ENCODE measurements at regions not wholly inside any gene's neighbourhood (a gene's known extent, or its start where the extent isn't known, plus 50 kb on each side); places are given as distances from the start of the nearest gene placed in this dataset.

DNA sequence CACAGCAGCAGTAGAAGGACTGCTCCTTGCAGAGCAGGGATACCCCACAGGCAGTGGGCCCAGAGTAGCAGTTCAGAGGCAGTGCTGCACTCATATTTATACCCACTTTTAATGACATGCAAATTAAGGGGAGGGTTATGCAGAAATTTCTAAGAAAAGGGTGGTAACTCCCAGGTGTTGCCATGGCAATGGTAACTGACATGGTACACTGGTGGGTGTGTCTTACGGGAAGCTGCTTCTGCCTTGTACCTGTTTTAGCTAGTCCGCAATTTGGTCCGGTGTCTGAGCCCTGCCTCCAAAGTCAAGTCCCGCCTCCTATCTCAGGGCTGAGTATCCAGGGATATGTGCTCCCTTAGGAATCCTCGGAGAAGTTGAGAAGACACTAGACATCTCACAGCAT, 79.2 kb upstream of the UQCRFS1 start:
- ATAC-seq: no peak

DNA sequence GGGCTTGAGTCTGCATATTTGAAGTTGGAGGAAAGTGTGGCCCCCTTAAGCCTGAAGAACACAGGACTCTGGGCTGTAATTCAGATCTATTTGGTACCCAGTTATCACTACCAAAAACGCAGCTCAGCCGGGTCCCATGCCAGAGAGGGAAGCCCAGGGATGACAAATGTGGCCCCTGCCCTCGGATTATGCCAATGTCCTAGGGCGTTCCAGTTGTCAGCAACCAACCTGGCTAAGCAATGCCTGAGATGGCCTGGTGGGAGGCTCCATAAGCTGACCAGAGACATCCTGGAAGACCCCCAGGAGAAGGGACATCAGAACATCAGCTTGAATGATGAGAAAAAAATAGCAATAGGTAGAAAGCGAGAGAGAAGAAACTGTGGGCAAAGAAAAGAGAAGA, 79.6 kb upstream of the UQCRFS1 start:
- ChIA-PET CTCF (interaction anchor here (1.5 kb wide), 1 partner anchor 29 kb away, joined by 4 read pairs; no protein-coding TSS in a partner anchor), POLR2A (no interaction called here), RAD21 (ENCODE audit: low non-redundant PET in 1 of 2, low total read pairs in 2 of 2, uncharacterized antibody in 2 of 2, unreplicated experiment in 2 of 2) (no interaction called here)
- Histone ChIP-seq H3K4me2 (ENCODE audit: low read length) (no peak overlapping the region), H3K27me3 (ENCODE audit: insufficient read depth, low read length) (peaks cover 23% of the 10 kb centered on the region; the same call in 1 of the 2 replicates), H2AFZ (ENCODE audit: low read depth, low read length, poor library complexity, severe bottlenecking) (no peak overlapping the region), H3K36me3 (ENCODE audit: control insufficient read depth in 1 of 2, insufficient read depth in 2 of 2, low read length in 2 of 2) (no peaks in the 10 kb centered on the region), H3K9ac (ENCODE audit: low read length) (no peak overlapping the region), H3K9me3 (ENCODE audit: control insufficient read depth in 1 of 2, insufficient read depth in 1 of 2, low read depth in 1 of 2, low read length in 2 of 2) (no peaks in the 10 kb centered on the region), H4K20me1 (ENCODE audit: insufficient read depth) (no peaks in the 10 kb centered on the region), H3K79me2 (ENCODE audit: insufficient read depth, low read length) (no peaks in the 10 kb centered on the region), H3K9me2 (ENCODE audit: insufficient read depth) (no peaks in the 10 kb centered on the region), H3K4me3 (replicated peaks in 1 of 2; ENCODE audit: low read depth in 1 of 2, low read length in 2 of 2) (no peak overlapping the region), H3K27ac (ENCODE audit: low read depth, low read length) (no peak overlapping the region), H3K4me1 (ENCODE audit: control insufficient read depth in 1 of 2, insufficient read depth in 2 of 2, low read length in 2 of 2) (no peaks in the 10 kb centered on the region)
- no TSS peak for BruUV-seq (replicated peaks)
- intact Hi-C loops (cut with micrococcal nuclease): no loop called here
- TF ChIP-seq POLR2AphosphoS5 (IDR thresholded peaks at IDR 0.05; ENCODE audit: low read depth, low read length) (no peak), SRF (IDR thresholded peaks at IDR 0.05; ENCODE audit: low read depth) (no peak)
- ATAC-seq: no peak
- no peak for DNase-seq (ENCODE audit: low read depth, low spot score)

More for the DNA sequence above, 79.2 kb upstream of the UQCRFS1 start:
- ChIA-PET CTCF (interaction anchor here (1.5 kb wide), 1 partner anchor 29 kb away, joined by 4 read pairs; no protein-coding TSS in a partner anchor), POLR2A (no interaction called here), RAD21 (ENCODE audit: low non-redundant PET in 1 of 2, low total read pairs in 2 of 2, uncharacterized antibody in 2 of 2, unreplicated experiment in 2 of 2) (no interaction called here)
- Histone ChIP-seq H3K36me3 (ENCODE audit: control insufficient read depth in 1 of 2, insufficient read depth in 2 of 2, low read length in 2 of 2) (no peaks in the 10 kb centered on the region), H3K4me1 (ENCODE audit: control insufficient read depth in 1 of 2, insufficient read depth in 2 of 2, low read length in 2 of 2) (no peaks in the 10 kb centered on the region), H3K9me2 (ENCODE audit: insufficient read depth) (no peaks in the 10 kb centered on the region), H3K27me3 (ENCODE audit: insufficient read depth, low read length) (peaks cover 27% of the 10 kb centered on the region), H3K4me2 (ENCODE audit: low read length) (no peak overlapping the region), H2AFZ (ENCODE audit: low read depth, low read length, poor library complexity, severe bottlenecking) (no peak overlapping the region), H3K9ac (ENCODE audit: low read length) (no peak overlapping the region), H3K79me2 (ENCODE audit: insufficient read depth, low read length) (no peaks in the 10 kb centered on the region), H3K4me3 (replicated peaks in 1 of 2; ENCODE audit: low read depth in 1 of 2, low read length in 2 of 2) (no peak overlapping the region), H3K9me3 (ENCODE audit: control insufficient read depth in 1 of 2, insufficient read depth in 1 of 2, low read depth in 1 of 2, low read length in 2 of 2) (no peaks in the 10 kb centered on the region), H4K20me1 (ENCODE audit: insufficient read depth) (no peaks in the 10 kb centered on the region), H3K27ac (ENCODE audit: low read depth, low read length) (no peak overlapping the region)
- BruUV-seq (replicated peaks): no TSS peak
- intact Hi-C loops (cut with micrococcal nuclease): no loop called here
- DNase-seq (ENCODE audit: low read depth, low spot score): no peak
- no peak for TF ChIP-seq EGR1 (IDR thresholded peaks at IDR 0.05; ENCODE audit: low read depth)
- TF ChIP-seq SP1 (IDR thresholded peaks at IDR 0.05; ENCODE audit: low read depth): no peak
- TF ChIP-seq ZFX (IDR thresholded peaks at IDR 0.05): no peak
